ENCODE measurements at regions not wholly inside any gene's neighbourhood (a gene's known extent, or its start where the extent isn't known, plus 50 kb on each side); places are given as distances from the start of the nearest gene placed in this dataset.

GRCh38 chr6:23175391-23175790 is 606.0 kb downstream of the HDGFL1 start:
- no peak for DNase-seq

- no peak for DNase-seq
Observed at GRCh38 chr6:23176471-23176870, 607.1 kb downstream of the HDGFL1 start.

- no peak for DNase-seq
Observed at GRCh38 chr6:23176883-23177282, 607.5 kb downstream of the HDGFL1 start.

GRCh38 chr6:23177806-23178205 is 608.4 kb downstream of the HDGFL1 start:
- no peak for DNase-seq

- no peak for DNase-seq
Observed at GRCh38 chr6:23179994-23180393, 610.6 kb downstream of the HDGFL1 start.

- no peak for DNase-seq
Observed at GRCh38 chr6:23180504-23181293, 611.3 kb downstream of the HDGFL1 start.

- no peak for DNase-seq
Observed at GRCh38 chr6:23181356-23182110, 612.2 kb downstream of the HDGFL1 start.

GRCh38 chr6:23183846-23184245 is 614.5 kb downstream of the HDGFL1 start:
- no peak for DNase-seq

GRCh38 chr6:23184351-23184750 is 615.0 kb downstream of the HDGFL1 start:
- no peak for DNase-seq

GRCh38 chr6:23195487-23195886 is 626.1 kb downstream of the HDGFL1 start:
- no peak for DNase-seq

GRCh38 chr6:23199541-23199940 is 630.2 kb downstream of the HDGFL1 start:
- DNase-seq, result no peak

- no peak for DNase-seq
Observed at GRCh38 chr6:23200946-23201345, 631.6 kb downstream of the HDGFL1 start.

- no peak for DNase-seq
Observed at GRCh38 chr6:23202207-23202606, 632.8 kb downstream of the HDGFL1 start.

GRCh38 chr6:23212398-23212797 is 643.0 kb downstream of the HDGFL1 start:
- no peak for DNase-seq

- DNase-seq, result no peak
Observed at GRCh38 chr6:23213193-23213592, 643.8 kb downstream of the HDGFL1 start.

- DNase-seq, result no peak
Observed at GRCh38 chr6:23213651-23214050, 644.3 kb downstream of the HDGFL1 start.

- DNase-seq, result no peak
Observed at GRCh38 chr6:23218751-23219150, 649.4 kb downstream of the HDGFL1 start.

GRCh38 chr6:23222724-23223123 is 653.4 kb downstream of the HDGFL1 start:
- no peak for DNase-seq

- no peak for DNase-seq
Observed at GRCh38 chr6:23224540-23224939, 655.2 kb downstream of the HDGFL1 start.

- DNase-seq, result no peak
Observed at GRCh38 chr6:23228439-23229024, 659.2 kb downstream of the HDGFL1 start.

GRCh38 chr6:23243854-23244253 is 674.5 kb downstream of the HDGFL1 start:
- no peak for DNase-seq

- DNase-seq, result no peak
Observed at GRCh38 chr6:23244300-23244699, 674.9 kb downstream of the HDGFL1 start.

GRCh38 chr6:23245572-23245971 is 676.2 kb downstream of the HDGFL1 start:
- DNase-seq, result no peak

GRCh38 chr6:23246896-23247295 is 677.5 kb downstream of the HDGFL1 start:
- DNase-seq, result no peak
